PC-9 (cell line): ENCODE measurements at regions not wholly inside any gene's neighbourhood (a gene's known extent, or its start where the extent isn't known, plus 50 kb on each side); places are given as distances from the start of the nearest gene placed in this dataset.

ENCODE experiments used
- BruUV-seq: library from RNA; stranded (reverse); fragments of 400-500 nt; replicated peaks from 2 replicates; lab custom pipeline; 2021; lab: Mats Ljungman, UMichigan
- CTCF ChIA-PET: fragments of 300-600 bp; sonication (Branson Sonifier 250); formaldehyde crosslinking; loops from one replicate; lab custom pipeline; 2022; ENCODE audit warnings: antibody characterized with exemption; lab: Charles Lee
- POLR2A ChIA-PET: fragments of 300-600 bp; sonication (Branson Sonifier 250); formaldehyde crosslinking; loops from one replicate; lab custom pipeline; 2022; ENCODE audit warnings: antibody characterized with exemption; ENCODE audit not compliant: unreplicated experiment; lab: Charles Lee
- DNase-seq, 2 experiments: peaks; one replicate each; pipeline versions ENCODE4 v3.0.0 to v3.0.0-alpha.2; 2015 to 2022; ENCODE audit warnings: mixed read lengths in 1 of 2
- H2AFZ ChIP-seq: fragments of 200-600 bp; sonication (generic); 2 replicates; pipeline ENCODE4 v1.8.1; 2017; ENCODE audit warnings: antibody characterized with exemption
- H3F3A ChIP-seq: fragments of 200-600 bp; sonication (generic); 2 replicates; pipeline ENCODE4 v1.8.1; 2017; ENCODE audit warnings: antibody characterized with exemption, mild to moderate bottlenecking, low read depth; ENCODE audit not compliant: insufficient read depth
- H3K27ac ChIP-seq: fragments of 200-600 bp; sonication (generic); 2 replicates; pipeline ENCODE4 v1.6.1; 2016; ENCODE audit warnings: mixed run types
- H3K27me3 ChIP-seq: fragments of 200-600 bp; sonication (generic); 2 replicates; pipeline ENCODE4 v1.6.1; 2016; ENCODE audit warnings: low read depth, mixed run types; ENCODE audit not compliant: insufficient read depth
- H3K36me3 ChIP-seq: fragments of 200-600 bp; sonication (generic); 2 replicates; pipeline ENCODE4 v1.6.1; 2016; ENCODE audit warnings: low read depth, mixed run types
- H3K4me1 ChIP-seq: fragments of 200-600 bp; sonication (generic); replicated peaks from 2 replicates; pipeline ENCODE4 v1.6.1; 2016; ENCODE audit warnings: mixed run types; ENCODE audit not compliant: insufficient read depth
- H3K4me2 ChIP-seq: fragments of 200-600 bp; sonication (generic); 2 replicates; pipeline ENCODE4 v1.6.1; 2017; ENCODE audit warnings: mixed run types
- H3K4me3 ChIP-seq: fragments of 200-600 bp; sonication (generic); 2 replicates; pipeline ENCODE4 v1.6.1; 2016; ENCODE audit warnings: mixed run types
- H3K79me2 ChIP-seq: fragments of 200-600 bp; sonication (generic); 2 replicates; pipeline ENCODE4 v1.6.1; 2017; ENCODE audit warnings: low read depth, mixed run types
- H3K9me2 ChIP-seq: fragments of 200-600 bp; sonication (generic); 2 replicates; pipeline ENCODE4 v1.8.1; 2017; ENCODE audit warnings: mild to moderate bottlenecking; ENCODE audit not compliant: insufficient read depth
- H3K9me3 ChIP-seq: fragments of 200-600 bp; sonication (generic); 2 replicates; pipeline ENCODE4 v1.8.1; 2016; ENCODE audit warnings: low read depth; ENCODE audit not compliant: insufficient read depth
- H4K20me1 ChIP-seq: fragments of 200-600 bp; sonication (generic); 2 replicates; pipeline ENCODE4 v1.8.1; 2017; ENCODE audit not compliant: insufficient read depth
- EZH2 ChIP-seq: fragments of 200-600 bp; sonication (generic); IDR thresholded peaks from 2 replicates; pipeline ENCODE4 v1.8.0; 2017; ENCODE audit warnings: antibody characterized with exemption, low read depth
- intact Hi-C: fragments of 100-400 bp; cut with micrococcal nuclease; formaldehyde crosslinking; loops from one replicate; pipeline ENCODE4 v1.10.0; 2022; ENCODE audit not compliant: unreplicated experiment
- TF ChIP-seq, protein P1 (sequence below): fragments of 200-600 bp; sonication (generic); conservative IDR thresholded peaks from 2 replicates; pipeline ENCODE4 v1.6.1; 2017; ENCODE audit warnings: mixed run types, antibody characterized with exemption, mild to moderate bottlenecking, moderate library complexity

DNA sequence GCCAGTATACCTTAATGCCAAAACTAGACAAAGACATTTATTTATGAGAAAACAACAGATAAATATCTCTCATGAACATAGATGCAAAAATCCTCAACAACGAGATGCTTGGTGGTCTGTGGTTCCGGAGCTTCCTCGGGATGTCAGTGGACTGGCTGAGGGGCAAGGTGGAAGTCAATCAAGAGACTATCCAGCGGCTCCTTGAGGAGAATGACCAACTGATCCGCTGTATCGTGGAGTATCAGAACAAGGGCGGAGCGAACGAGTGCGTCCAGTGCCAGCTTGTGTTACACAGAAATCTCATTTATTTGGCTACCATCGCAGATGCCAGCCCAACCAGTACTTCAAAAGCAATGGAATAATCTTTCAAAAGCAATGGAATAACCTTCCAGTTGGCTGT lies 60.0 kb upstream of the PARD3 start:
- Histone ChIP-seq H3K79me2 (no peaks in the 10 kb centered on the region), H3K36me3 (no peaks in the 10 kb centered on the region), H3F3A (no peaks in the 10 kb centered on the region), H3K9me2 (no peaks in the 10 kb centered on the region), H3K27ac (no peak overlapping the region), H3K4me1 (no peaks in the 10 kb centered on the region), H3K4me2 (no peak overlapping the region), H3K9me3 (no peaks in the 10 kb centered on the region), H4K20me1 (no peaks in the 10 kb centered on the region), H3K27me3 (no peaks in the 10 kb centered on the region), H3K4me3 (no peak overlapping the region), H2AFZ (no peak overlapping the region)
- no peak for TF ChIP-seq EZH2
- TF ChIP-seq, protein P1, sequence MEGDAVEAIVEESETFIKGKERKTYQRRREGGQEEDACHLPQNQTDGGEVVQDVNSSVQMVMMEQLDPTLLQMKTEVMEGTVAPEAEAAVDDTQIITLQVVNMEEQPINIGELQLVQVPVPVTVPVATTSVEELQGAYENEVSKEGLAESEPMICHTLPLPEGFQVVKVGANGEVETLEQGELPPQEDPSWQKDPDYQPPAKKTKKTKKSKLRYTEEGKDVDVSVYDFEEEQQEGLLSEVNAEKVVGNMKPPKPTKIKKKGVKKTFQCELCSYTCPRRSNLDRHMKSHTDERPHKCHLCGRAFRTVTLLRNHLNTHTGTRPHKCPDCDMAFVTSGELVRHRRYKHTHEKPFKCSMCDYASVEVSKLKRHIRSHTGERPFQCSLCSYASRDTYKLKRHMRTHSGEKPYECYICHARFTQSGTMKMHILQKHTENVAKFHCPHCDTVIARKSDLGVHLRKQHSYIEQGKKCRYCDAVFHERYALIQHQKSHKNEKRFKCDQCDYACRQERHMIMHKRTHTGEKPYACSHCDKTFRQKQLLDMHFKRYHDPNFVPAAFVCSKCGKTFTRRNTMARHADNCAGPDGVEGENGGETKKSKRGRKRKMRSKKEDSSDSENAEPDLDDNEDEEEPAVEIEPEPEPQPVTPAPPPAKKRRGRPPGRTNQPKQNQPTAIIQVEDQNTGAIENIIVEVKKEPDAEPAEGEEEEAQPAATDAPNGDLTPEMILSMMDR: no peak
- intact Hi-C loops: no loop called here
- ChIA-PET CTCF (no interaction called here), POLR2A (no interaction called here)
- no peak for DNase-seq
- no TSS peak for BruUV-seq

DNA sequence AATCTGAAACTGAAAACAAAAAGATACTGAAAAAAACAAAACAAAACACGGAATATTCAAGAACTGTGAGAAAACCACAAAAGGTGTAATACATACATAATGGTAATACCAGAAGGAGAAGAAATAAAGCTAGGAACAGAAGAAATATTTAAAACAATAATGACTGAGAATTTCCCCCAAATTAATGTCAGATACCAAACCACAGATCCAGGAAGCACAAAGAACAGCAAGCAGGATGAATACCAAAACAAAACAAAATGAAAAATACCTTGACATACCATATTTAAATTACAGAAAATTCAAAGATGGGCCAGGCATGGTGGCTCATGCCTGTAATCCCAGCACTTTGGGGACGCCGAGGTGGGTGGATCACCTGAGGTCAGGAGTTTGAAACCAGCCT lies 57.7 kb upstream of the PARD3 start:
- BruUV-seq: no TSS peak
- Histone ChIP-seq H4K20me1 (no peaks in the 10 kb centered on the region), H3K9me2 (no peaks in the 10 kb centered on the region), H3K4me1 (no peaks in the 10 kb centered on the region), H2AFZ (no peak overlapping the region), H3K4me2 (no peak overlapping the region), H3K27me3 (no peaks in the 10 kb centered on the region), H3K36me3 (no peaks in the 10 kb centered on the region), H3K79me2 (no peaks in the 10 kb centered on the region), H3K4me3 (no peak overlapping the region), H3K9me3 (no peaks in the 10 kb centered on the region), H3F3A (no peaks in the 10 kb centered on the region), H3K27ac (no peak overlapping the region)
- intact Hi-C loops: no loop called here
- DNase-seq: no peak
- POLR2A ChIA-PET: interaction anchor here (0.6 kb wide), 1 partner anchor 55 kb away, joined by 3 read pairs; no protein-coding TSS in a partner anchor
- CTCF ChIA-PET: no interaction called here
- TF ChIP-seq EZH2: no peak
- TF ChIP-seq, protein P1: no peak

DNA sequence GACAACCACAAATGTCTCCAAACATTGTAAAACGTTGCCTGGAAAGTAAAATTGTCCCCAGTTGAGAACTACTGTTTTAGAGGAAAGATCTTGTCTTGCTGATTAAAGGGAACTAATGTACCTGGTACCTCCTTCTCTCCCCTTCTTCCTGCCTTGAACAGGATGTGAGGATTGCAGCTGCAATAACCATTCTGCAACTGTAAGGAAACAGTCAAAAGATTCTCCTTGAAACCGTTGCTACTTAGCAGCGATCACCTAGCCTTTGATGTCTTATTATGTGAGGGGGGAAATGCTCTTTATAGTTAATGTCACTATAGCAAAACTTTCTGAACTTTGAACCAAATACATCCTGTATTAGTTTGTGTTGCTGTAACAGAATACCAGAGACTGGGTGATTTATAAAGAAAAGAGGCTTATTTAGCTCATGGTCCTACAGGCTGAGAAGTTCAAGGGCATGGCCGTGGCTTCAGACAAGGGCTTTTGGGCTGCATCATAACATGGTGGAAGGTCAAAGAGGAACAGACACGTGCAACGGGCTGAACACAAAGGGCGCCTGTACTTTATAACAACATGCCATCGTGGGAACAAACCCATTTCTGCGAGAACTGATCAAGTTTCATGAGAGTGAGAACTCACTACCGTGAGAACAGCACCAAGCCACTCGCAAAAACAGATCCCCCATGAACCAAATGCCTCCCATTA lies 54.2 kb upstream of the PARD3 start:
- Histone ChIP-seq H3K9me2 (no peaks in the 10 kb centered on the region), H3K4me3 (no peak overlapping the region), H3K27me3 (no peaks in the 10 kb centered on the region), H3F3A (no peaks in the 10 kb centered on the region), H3K4me1 (no peaks in the 10 kb centered on the region), H3K27ac (no peak overlapping the region), H3K9me3 (no peaks in the 10 kb centered on the region), H2AFZ (no peak overlapping the region), H4K20me1 (no peaks in the 10 kb centered on the region), H3K79me2 (no peaks in the 10 kb centered on the region), H3K4me2 (no peak overlapping the region), H3K36me3 (no peaks in the 10 kb centered on the region)
- no TSS peak for BruUV-seq
- POLR2A ChIA-PET: no interaction called here
- intact Hi-C loops: no loop called here
- no peak for TF ChIP-seq EZH2
- TF ChIP-seq, protein P1: no peak
- no peak for DNase-seq
- CTCF ChIA-PET: no interaction called here
